ENCODE measurements at regions not wholly inside any gene's neighbourhood (a gene's known extent, or its start where the extent isn't known, plus 50 kb on each side); places are given as distances from the start of the nearest gene placed in this dataset.

- no peak for TF ChIP-seq CTCF (IDR thresholded peaks at IDR 0.05)
- Histone ChIP-seq H3K27ac (no peak overlapping the region), H3K4me3 (no peak overlapping the region)
- DNase-seq (ENCODE audit: low spot score): no peak
These were observed 571.0 kb upstream of the ARRDC3 start for GRCh38 chr5:91954136-91954535.

GRCh38 chr5:91950328-91950727 is 567.2 kb upstream of the ARRDC3 start:
- no peak for DNase-seq (ENCODE audit: low spot score)
- TF ChIP-seq CTCF (IDR thresholded peaks at IDR 0.05): no peak
- no peak overlapping the region for H3K4me3 ChIP-seq
- H3K27ac ChIP-seq: no peak overlapping the region

- TF ChIP-seq CTCF (IDR thresholded peaks at IDR 0.05): no peak
- no peak for DNase-seq (ENCODE audit: low spot score)
These were observed 563.8 kb upstream of the ARRDC3 start for GRCh38 chr5:91946870-91947269.

GRCh38 chr5:91941588-91941987 is 558.5 kb upstream of the ARRDC3 start:
- Histone ChIP-seq H3K4me3 (no peak overlapping the region), H3K27ac (no peak overlapping the region)
- DNase-seq (ENCODE audit: low spot score): no peak
- no peak for TF ChIP-seq CTCF (IDR thresholded peaks at IDR 0.05)

More at GRCh38 chr5:91946870-91947269, 563.8 kb upstream of the ARRDC3 start:
- no peak overlapping the region for H3K4me3 ChIP-seq
- no peak overlapping the region for H3K27ac ChIP-seq

- no peak for DNase-seq (ENCODE audit: low spot score)
- no peak overlapping the region for H3K27ac ChIP-seq
- no peak for TF ChIP-seq CTCF (IDR thresholded peaks at IDR 0.05)
- H3K4me3 ChIP-seq: no peak overlapping the region
These were observed 555.3 kb upstream of the ARRDC3 start for GRCh38 chr5:91938441-91938840.

GRCh38 chr5:91937121-91937520 is 554.0 kb upstream of the ARRDC3 start:
- Histone ChIP-seq H3K27ac (no peak overlapping the region), H3K4me3 (no peak overlapping the region)
- TF ChIP-seq CTCF (IDR thresholded peaks at IDR 0.05): no peak
- no peak for DNase-seq (ENCODE audit: low spot score)

GRCh38 chr5:91929522-91929817 is 546.4 kb upstream of the ARRDC3 start:
- Histone ChIP-seq H3K4me3 (no peak overlapping the region), H3K27ac (no peak overlapping the region)
- TF ChIP-seq CTCF (IDR thresholded peaks at IDR 0.05): no peak
- no peak for DNase-seq (ENCODE audit: low spot score)
